GM12891 (cell line): ENCODE measurements at regions not wholly inside any gene's neighbourhood (a gene's known extent, or its start where the extent isn't known, plus 50 kb on each side); places are given as distances from the start of the nearest gene placed in this dataset.

Experiments used
- PAX5 ChIP-seq: IDR thresholded peaks from 2 replicates; pipeline ENCODE4 v1.6.1; 2011; ENCODE audit warnings: low read length, moderate library complexity, mild to moderate bottlenecking; ENCODE audit not compliant: insufficient read depth, severe bottlenecking
- POLR2A ChIP-seq: IDR thresholded peaks from 2 replicates; pipeline ENCODE4 v1.6.1; 2011; ENCODE audit warnings: low read depth, low read length, control low read depth
- POLR2AphosphoS5 ChIP-seq: IDR thresholded peaks from 2 replicates; pipeline ENCODE4 v1.6.1; 2011; ENCODE audit warnings: low read depth, low read length, control low read depth
- POU2F2 ChIP-seq: IDR thresholded peaks from 2 replicates; pipeline ENCODE4 v1.6.1; 2011; ENCODE audit warnings: low read depth, mild to moderate bottlenecking, control low read depth, low read length, moderate library complexity
- SPI1 ChIP-seq: IDR thresholded peaks from 2 replicates; pipeline ENCODE4 v1.6.1; 2011; ENCODE audit warnings: low read depth, low read length, control low read depth
- TAF1 ChIP-seq: IDR thresholded peaks from 2 replicates; pipeline ENCODE4 v1.6.1; 2011; ENCODE audit warnings: low read depth, low read length, control low read depth

- TF ChIP-seq POLR2AphosphoS5 (no peak), POLR2A (no peak), TAF1 (no peak), SPI1 (no peak), POU2F2 (no peak), PAX5 (no peak)
Observed at GRCh38 chr6:163922562-163922961, 508.0 kb downstream of the QKI start.
